GM21381 (cell line): ENCODE measurements at regions not wholly inside any gene's neighbourhood (a gene's known extent, or its start where the extent isn't known, plus 50 kb on each side); places are given as distances from the start of the nearest gene placed in this dataset.

Source experiments
- ATAC-seq: cut with Tn5 transposase; IDR thresholded peaks from one replicate; pipeline ENCODE4 v1.9.1; 2021; ENCODE audit warnings: mild to moderate bottlenecking, moderate library complexity; ENCODE audit not compliant: unreplicated experiment

DNA sequence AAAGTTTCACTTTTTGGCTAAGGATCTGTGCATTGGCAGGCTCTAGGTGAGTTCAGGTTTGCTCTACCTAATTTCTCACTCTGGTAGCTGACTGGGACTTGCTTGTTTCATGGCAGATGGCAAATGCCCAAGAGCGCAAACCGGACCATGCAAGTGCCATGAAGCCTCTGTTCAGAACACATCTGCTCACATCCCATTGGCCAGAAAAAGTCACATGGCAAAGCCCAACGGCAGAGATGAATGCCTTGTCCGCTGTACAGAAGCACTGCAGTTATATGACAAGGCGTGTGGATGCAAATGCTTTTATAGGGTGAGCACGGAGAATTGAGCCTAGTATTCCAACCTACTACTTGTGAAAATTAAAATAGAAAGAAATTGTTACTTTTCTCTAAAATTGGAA is 202.2 kb upstream of the HMGA2 start:
- ATAC-seq = no peak

DNA sequence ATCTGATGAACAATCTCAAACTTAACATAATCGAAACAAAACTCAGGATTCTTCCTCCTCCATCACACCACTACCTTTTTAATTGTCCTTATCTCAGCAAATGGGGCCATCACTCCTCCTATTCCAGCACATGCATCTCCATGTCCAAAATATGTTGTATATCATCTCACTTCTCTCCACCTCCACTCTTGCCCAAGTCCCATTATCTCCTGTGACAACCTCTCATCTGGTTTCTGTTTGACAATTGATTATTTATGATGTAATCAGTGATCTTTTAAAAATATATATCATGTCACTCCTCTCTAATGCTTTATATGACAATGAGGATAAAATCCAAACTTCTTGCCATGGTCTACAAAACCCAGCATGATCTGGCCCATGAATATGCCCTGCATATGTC is 200.8 kb upstream of the HMGA2 start:
- no peak for ATAC-seq

DNA sequence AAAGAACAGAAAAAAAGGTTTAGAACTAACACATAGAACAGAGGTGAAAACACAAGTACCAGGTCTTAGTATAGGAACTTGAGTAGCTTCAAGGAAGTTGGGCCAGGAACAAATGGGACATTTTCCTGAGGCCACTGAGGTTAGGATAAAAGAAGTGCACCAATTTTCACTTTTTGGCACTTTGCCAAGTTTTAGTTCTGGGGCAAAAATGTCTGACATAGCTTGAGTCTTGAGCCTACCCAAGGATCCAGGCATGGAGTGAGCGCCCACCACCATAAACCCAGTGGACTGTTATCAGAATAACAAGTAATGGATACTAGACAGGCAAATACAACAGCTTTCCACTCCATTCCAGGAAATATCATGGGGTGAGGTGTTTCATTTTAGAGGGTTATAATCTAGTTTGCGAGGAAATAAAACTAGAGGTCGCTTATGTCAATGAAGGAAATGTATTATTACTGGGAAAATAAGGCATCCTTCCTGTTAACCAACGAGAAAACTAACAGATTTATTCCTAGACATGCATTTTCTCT is 199.7 kb upstream of the HMGA2 start:
- no peak for ATAC-seq

DNA sequence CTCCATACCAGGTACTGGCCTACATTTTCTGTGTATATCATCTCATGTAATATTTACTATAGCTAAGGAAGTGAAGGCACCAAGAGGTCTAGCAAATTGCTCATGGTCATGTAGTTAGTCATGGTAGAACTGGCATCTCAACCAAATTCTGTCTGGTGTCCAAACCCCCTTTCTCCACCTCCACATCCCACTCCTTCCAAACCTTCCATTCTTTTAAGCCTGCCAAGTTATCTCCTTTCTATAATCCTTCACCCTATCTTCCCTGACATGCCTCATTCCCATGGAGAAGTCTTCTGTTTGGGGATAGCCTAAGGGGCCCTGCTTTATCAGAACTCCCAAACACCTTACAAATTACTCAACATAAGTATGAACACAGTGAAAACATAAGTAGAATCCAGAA is 196.2 kb upstream of the HMGA2 start:
- ATAC-seq = no peak

DNA sequence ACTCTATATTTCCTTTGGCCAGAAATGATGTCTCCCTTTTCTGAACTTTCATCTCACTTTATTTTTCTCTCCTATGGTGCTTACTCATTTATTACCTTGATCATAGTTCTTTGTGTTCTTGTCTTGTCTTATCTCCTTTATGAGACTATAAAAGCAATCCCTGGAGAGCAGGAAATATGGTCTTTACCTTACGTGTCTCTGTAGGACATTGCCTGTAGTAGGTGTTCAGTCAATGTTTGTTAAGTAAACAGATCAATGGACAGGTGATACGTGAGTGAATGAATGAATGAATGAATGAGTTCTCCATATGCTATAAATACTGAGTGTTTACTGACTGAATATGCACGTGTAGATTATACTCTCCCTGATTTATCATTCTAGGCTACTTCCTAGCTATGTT is 193.7 kb upstream of the HMGA2 start:
- no peak for ATAC-seq

DNA sequence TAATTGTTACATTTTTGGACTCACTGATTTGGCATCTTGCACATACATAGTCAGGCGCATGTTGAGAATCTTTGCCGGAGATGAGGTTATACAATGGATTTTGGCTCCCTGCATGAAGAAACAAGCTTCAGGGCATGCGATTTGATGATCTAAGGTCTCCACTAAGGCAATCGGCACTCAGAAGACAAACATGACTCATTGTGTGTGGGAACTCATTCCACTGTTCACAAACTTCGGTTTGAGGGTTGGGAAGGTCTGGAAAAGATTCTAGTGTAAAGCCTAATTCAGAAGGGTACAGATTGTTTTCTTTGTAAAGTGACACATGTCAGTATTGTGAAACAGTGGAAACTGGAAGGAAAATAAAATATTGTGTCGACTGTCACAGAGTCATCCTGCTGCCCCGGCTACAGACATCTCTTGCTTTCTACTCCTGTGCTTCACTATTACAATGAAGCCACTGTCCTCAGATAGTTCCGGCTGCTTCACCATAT is 192.6 kb upstream of the HMGA2 start:
- no peak for ATAC-seq

DNA sequence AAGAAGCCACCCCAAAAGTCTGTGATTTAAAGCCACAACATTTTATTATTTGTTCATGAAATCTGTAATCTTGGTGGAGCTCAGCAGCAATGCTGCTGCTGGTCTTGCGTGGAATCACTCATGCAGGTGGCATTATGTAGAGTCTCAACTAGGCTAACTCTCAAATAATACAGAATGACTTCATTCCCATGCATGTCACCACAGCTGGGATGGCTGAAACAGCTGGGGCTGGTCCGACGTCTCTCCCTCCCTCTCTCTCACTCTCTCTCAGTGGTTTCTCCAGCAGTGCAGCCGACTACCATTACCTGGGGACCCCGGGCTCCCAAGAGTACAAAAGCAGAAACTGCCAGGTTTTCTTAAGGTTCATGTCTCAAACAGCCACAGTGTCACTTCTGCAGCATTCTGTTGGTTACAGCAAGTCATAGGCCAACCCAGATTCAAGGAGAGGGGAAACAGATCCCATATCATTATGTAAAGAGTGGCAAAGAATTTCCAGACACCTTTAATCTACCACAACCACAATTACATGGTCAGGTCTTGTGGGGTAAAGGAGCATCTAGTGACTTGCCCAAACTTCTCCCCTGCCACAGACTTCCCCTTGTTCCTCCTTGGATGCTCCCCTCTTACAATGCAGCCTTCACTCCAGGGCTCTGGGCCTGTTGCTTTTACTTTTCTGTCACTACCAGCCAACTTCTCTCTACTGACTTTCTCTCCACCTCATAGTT is 192.0 kb upstream of the HMGA2 start:
- no peak for ATAC-seq

DNA sequence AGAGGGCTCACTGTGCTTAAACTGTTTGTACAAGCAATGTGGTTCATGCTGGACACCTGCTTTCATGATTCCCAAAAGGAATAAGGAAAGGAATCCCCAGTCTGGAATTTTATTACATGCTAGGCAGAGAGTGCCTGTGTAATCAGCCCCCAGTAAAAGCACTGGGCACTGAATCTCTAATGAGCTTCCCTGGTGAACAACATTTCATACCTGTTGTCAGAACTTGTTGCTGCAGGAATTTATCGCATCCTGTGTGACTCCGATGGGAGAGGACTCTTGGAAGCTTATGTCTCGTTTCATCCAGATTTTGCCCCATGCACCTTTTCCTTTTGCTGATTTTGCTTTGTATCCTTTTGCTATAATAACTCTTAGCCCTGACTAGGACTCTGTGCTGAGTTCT is 190.2 kb upstream of the HMGA2 start:
- ATAC-seq = no peak

DNA sequence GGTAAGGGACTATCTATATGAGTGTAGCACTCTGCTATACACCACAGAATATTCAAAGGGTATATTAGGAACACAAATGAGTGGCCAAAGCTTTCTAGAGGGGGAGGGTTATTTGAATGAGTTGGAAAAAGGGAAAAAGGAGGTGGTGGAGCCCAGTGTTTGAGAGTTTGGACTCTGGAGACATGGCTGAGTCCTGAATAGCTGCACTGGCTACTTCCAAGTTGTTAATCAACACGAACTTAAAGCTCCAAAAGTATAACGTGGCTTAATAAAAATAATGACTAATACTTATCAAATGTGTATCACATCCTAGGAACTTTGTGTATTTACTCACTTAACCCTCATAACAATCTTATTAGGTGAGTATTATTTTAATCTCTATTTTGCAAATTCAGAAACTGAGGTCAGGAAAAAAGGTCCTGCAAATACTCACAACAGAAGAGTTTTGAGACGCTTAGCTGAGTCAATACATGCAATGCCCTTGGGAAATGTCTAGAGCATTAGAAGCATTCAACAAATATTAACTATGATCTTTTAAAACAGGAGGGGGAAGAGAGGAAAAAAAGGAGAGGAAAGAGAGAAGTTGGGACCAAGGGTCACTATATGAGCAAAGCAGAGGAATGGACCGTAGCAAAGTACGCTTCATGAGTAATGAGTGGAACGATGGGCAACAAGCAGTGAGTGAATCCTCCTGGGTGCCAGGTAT is 189.5 kb upstream of the HMGA2 start:
- no peak for ATAC-seq

DNA sequence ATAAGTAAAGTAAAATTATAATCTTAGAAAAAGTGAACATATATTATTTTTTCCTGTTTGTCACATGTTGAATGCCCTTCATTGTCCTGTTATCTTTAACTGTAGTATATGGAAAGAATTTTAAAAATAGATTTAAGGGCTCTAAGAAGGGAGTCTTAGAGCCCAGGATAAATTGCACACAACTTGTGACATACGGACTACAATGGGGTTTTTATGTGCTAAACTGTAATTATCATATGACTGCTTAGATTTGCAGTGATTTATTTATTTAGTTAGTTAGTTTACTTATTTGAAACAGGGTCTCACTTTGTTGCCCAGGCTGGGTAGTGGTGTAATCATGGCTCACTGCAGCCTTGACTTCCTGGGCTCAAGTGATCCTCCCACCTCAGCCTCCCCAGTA is 187.8 kb upstream of the HMGA2 start:
- ATAC-seq = no peak

DNA sequence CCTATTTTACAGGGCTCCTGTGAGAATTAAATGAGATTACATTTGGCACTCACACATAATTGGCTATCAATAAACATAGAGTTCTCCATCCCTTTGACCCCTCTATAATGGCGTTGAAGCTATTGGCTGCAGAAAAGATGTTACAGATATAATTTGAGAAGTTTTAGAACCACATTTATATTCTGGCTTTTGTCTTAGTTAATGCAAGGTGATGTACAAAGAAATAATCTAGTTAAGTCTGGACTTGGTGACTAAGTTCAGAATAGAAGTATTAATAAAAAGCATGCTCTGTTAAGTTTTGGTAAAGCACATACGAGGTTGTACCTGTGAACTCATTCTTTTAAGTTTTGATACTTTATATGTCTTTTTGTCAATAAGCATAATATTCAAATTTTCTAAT is 187.1 kb upstream of the HMGA2 start:
- no peak for ATAC-seq

DNA sequence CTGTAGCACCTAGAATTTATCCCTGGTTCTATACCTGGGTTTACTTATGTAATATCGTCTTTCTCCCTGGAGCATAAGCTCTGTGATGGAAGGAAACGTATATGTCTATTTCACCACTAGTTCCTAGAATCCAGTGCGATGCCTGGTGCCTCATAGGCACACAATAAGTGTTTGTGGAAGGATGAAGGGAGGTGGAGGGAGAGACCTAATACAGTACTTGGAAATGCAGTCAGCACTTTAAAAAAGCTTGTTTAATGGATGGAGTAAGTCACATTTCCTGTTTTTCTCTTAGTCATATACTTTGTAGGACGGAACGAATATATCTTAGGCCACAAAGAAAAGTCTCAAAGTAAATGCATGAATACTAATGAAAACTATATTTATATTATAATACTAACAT is 186.5 kb upstream of the HMGA2 start:
- ATAC-seq = no peak

DNA sequence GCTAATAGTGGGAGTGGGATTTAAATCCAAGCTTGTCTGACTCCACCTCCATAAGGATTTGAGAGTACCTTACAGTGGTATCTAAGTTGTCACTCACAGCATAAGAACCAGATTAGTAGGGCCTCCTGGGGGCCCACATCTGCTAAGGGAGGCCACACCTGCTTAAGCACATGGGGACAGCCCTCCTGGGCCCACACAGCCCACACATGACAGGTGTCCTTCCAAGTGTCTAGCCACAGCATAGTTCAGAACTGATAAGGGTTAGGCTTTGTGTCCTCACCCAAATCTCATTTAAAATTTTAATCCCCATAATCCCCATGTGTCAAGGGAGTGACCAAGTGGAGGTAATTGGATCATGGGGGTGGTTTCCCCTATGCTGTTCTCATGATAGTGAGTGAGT is 186.0 kb upstream of the HMGA2 start:
- ATAC-seq = no peak

DNA sequence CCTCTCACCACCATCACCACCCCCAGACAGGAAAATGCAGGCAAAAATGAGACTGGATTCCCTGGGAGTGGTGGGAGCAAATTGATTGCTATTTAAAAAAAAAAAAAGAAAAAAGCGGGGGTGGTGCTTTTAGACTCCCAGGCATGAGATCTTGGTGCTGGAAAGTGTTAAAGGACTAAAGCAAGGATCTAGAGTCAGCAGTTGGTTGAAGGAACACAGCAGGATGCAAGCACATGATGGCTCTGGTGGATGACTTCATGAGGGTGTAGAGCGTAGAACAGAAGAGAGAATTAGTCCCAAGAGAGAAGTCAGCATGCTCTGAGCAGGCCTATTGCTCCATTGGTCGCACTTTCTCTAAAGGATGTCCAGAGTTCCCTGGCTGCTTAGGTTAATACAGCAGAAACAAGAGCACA is 183.8 kb upstream of the HMGA2 start:
- ATAC-seq = no peak

DNA sequence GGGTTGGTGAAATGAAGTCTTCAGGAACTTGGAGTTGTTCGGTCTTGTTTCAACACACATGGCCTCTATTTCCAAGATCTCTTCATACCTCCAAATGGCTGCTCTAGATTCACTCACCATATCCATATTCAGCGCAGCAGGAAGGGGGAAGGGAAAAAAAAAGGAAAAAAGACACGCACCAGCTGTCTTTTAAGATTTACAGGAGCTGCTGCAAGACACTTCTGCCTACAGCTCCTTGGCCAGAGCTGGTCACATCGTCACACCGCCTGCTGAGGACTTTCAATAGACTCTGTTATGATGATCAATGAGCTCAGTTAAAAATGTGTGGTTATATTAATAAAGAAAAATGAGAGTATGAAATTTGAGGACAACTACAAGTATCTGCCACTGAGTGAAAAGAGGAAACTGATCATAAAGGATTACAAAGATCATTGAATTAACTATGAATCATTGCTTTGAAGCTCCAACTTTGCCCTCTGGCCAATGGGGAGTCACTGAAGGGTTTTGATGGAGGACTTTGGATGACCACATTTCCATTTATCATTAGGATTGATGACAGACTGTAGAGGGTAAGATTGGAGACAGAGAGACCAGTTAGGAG is 182.1 kb upstream of the HMGA2 start:
- no peak for ATAC-seq

DNA sequence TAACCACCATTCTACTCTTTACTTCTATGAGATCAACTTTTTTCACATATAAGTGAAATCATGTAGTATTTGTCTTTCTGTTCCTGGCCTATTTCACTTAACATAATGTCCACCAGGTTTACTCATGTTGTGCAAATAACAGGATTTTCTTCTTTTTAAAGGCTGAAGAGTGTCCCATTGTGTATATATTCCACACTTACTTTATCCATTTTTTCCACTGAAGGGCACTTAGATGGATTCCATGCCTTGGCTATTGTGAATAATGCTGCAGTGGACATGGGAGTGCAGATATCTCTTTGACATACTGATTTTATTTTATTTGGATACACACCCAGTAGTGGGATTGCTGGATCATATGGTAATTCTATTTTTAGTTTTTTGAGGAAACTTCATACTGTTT is 181.1 kb upstream of the HMGA2 start:
- ATAC-seq = no peak

DNA sequence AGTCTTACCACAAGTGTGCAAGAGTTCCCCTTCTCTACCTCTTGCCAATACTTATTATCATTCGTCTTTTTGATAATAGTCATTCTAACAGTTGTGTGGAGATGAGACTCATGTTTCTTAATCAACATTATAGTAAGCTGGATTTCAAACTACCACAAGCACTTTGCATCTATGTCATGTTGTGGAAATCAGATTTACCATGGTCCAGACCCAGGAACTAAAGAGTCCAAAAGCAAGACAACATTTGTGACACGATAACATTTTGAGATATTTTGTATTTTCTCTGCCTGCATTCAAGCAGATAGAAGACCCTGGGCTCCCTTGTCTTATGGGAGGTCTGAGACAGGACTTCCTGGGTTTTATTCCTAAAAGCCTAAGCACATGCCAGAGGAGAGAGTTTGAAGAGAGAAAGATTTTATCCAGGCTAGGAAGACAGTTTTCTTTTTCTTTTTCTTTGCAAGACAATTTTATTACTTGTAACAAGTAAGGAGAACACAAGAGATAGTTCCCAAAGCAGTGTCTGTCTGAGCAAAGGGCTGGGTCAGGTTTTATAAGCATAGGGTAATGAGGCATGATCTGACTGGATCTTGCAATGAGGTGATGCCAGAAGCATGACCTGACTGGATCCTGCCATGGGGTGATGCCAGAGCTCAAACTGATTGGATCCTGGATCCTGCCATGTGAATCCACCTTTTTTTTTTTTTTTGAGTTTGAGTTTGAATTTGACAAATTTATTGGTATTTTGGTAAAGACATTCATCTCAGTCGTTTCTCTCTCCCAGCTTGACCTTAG is 180.5 kb upstream of the HMGA2 start:
- ATAC-seq = no peak

DNA sequence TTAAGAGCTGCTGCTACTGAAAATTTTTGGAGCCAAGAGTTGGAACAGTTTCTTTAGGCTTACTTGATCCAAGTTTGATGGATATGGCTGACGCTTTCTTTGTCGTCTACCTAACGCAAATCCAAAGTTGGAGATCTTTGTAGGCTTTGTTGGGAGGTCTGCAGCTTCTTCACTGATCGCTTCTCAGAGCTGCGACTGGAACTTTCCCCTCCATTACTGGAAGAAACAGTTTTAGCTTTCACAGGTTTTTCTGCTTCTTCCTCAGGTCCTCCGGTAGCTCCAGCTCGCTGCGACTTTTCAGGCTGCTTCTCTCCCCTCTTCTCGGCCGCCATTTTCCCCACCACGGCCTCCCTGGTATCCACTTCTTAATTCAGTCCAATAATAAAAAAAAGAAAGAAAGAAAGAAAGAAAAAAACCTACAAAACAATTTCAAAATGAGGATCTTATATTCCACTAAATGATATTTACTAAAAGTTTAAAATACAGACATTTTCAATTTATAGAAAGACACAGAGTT is 178.1 kb upstream of the HMGA2 start:
- no peak for ATAC-seq

DNA sequence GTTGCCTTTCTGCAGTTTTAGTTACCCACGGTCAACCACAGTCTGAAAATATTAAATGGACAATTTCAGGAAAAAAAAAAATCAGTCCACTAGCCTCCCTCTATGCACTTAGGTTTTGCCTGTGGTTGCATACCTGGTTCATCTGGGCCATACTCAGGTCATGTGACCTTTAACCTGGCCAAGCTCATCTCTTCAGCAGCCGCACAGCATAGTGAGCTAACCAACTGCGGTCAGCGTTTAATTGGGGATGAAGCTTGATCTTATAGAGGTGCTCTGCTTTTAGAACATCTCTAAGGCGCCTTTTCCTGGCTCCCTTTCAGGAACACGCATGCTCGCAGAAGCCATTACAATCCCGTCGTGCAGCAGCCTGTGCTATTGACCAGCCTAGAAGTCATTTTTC is 177.2 kb upstream of the HMGA2 start:
- no peak for ATAC-seq

DNA sequence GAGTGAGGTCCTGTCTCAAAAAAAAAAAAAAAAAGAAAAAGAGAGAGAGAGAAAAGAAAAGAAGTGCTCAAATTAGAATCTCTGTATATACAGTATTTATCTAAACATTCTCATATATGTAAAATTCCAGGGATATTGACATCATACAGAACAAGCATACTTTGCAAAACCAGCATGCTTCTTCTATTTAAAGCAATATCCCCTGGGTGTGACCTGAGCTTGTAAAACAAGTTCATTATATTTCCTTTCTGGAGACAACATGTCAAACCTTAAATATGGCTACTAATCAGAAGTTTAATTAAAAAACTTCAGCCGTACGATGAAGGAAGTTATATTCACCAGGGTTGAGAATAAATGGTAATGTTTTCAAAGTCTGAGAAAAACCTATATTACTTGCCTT is 175.8 kb upstream of the HMGA2 start:
- no peak for ATAC-seq

DNA sequence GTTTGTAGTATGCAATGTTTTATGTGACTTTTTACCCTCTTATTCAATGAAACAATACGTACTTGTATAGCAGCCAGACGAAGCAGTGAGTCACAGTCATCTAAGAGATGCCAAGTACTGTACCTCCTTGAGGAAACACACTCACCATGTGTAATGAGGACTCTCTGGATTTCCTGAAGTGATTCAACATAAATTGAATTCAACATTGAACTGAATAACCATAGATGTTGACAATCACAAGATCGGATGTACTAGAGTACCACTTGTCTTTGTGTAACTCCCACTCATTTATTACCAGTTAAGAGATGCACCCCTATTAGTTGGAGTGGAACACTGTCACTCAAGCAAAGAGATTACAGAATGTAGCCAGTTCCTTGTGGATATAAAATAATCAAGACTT is 175.2 kb upstream of the HMGA2 start:
- ATAC-seq = no peak
